Activated T-cell treated with anti-CD3 and anti-CD28 coated beads for 24 hours (primary cell): ENCODE measurements at regions not wholly inside any gene's neighbourhood (a gene's known extent, or its start where the extent isn't known, plus 50 kb on each side); places are given as distances from the start of the nearest gene placed in this dataset.
A peak's percentile ranks its signal among the peaks of the same experiment; 100 is the strongest.
"Not testable (repeated sequence)": the region's sequence is repeated elsewhere in the genome, so short reads cannot be mapped to it uniquely, and the experiment has no call there.

Experiments used
- DNase-seq: peaks from one replicate; pipeline ENCODE4 v3.0.0-alpha.2; 2020; ENCODE audit warnings: low read depth

DNA sequence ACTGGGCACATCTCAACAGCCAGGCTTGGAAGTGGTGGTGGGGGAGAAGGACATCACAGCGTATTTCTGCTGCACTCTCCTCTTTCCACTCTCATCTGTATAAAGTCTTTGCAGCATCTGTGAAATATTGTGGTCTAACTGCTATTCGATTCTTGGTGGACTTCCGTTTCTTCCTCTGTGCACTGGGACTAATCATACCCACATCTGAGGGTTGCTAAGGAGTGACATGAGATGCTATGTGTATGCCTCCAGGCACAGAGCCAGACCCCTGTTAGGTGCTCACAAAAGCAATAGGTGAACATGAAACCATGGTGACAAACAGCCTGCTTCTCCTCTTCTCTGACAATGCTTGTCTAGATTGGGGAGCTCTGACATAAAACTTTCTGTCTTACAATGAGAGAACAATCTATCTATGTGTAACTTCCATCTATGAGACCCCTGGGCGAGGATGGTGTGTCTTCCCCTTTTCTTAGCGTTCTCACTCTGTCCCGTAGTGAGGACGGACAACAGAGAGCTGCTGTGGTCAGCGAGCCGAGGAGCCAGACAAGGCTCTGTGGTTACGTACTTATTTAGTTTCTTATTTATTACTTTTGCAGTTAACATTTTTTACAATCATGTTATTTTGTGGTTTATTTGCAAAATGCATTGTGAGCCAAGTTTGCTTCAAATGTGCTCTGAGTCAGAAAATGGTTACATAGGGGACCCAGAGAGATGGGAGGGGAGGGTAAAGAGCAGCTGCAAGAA is 196.7 kb upstream of the TPRG1 start:
- no peak for DNase-seq

DNA sequence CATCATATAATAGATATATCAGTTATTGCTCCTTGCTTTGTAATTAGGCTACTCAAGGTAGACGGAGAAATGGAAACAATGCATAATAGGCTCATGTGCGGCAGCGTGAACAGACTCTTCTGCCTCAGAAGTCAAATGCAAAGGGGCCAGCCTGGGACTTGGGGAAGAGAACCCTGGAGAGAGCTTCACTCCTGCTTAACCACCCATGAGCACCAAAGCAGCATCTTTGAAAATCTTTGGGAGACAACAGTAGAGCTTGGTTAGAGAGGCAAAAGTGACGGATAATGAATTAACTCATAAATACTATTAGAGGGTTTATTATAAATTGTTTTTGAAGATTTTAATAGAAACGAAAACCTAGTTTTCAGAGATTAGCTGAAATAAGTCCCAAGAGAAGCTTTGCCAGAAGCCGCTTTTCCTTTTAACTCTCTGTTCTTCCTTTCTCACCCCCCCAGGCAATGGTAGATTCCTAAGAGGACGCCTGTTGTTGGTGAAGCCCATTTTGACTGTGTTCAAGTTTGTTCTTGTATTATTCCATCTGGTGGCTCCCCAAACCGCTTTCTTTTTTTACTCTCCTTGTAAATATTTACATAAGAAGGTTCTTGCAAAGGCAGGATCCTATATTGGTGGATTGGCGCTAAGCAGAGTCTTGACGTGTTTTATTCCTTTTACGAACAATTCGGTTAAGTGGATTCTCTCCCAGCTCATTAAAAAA is 196.0 kb upstream of the TPRG1 start:
- DNase-seq = no peak

DNA sequence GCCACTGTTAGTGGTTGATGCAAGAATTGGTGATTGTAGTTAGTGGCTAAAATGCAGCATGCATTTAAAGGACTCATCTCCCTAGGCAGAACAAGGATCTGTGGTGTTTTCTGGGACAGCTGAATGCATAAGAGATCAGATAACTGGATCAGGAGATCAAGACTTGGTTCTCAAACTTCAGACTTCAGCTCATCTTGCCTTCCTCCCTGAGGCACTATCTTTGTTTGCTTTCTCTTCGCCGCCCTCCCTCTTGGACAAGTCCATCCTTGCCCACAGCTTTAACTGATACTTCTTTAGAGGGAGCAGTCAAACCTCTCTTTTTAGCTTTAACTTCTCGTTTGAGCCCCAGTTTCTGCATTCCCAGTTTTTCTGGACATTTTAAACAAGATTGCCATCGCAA is 195.4 kb upstream of the TPRG1 start:
- no peak for DNase-seq

DNA sequence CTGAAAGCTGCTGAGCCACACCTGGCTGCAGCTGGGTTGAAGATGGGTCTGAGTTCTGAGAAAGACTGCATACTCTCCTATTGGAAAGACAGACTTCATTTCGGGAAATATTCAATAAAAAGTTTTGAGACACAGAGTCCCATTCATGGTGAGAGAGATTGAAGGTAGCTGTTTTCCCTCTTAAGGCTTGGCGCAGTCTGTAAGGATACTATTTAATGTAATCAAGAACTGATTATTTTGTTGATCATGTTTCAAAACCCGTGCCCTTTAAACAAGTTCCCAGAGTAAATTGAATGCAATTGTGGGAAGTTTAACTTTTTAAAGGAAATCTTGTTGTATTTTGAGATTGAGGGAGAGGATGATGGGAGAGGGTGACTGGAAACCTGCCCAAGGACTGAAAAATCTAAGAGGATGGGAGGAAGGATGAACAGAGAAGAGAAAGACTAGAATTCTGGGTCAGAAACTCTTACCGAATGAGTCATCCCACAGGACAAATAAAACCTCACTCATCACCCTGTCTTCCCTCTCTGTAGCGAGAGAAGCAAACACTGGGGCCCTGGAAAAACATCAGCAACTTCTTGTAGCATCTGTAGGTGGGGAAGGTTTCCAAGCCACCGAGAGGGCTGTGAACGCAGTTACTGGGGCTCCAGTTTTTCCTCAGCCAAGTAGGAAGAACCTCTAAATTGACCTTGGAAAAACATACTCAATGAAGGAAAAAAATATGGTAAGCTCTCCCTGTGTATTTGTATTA is 193.2 kb upstream of the TPRG1 start:
- no peak for DNase-seq

DNA sequence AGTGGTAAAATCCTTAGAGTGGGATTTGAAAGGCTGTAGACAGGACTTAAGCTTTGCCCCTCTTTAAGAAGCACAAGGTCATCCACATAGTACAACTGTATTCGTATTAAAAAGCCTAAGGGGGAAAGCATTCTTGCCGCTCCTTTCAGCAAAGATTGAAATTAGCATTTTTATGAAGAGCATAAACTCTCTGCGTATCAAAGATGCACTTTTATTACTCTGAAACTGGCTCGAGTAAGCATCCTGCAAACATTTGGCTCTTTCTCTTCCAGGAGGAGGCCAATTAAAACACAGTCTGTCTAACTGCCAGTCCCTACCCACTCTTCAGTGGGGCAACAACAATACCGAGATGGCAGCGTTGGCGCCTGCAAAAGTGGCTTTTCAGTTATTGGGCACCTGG is 192.5 kb upstream of the TPRG1 start:
- DNase-seq = no peak

DNA sequence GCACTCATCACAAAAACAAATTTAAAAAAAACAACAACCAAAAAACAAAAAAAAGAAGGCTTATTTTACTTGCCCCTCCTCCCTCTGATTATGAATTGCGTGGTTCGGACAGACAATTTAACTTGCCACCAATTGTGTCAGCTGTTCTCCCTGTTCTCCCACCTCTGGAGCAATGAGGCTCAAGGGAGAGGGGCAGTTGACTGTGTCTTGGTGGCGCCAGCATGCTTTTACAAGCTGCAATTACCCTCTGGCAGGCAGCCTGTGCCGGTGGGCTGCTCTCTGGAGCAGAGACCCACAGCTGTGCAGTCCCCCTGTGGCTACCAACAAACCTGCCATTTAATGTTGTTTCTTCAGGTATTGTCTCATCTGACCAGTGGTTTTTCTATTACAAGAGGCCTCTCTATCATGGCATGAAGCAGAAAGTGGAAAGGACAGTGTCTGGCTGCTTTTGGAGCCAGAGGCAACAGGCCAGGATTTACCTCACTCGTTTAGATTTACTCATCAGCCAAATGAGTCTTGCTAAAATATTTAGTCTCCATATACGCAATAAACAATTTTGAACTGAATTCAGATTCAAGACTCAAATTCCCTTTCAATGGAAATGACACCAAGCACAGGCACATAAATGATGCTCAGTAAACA is 192.0 kb upstream of the TPRG1 start:
- DNase-seq = no peak

DNA sequence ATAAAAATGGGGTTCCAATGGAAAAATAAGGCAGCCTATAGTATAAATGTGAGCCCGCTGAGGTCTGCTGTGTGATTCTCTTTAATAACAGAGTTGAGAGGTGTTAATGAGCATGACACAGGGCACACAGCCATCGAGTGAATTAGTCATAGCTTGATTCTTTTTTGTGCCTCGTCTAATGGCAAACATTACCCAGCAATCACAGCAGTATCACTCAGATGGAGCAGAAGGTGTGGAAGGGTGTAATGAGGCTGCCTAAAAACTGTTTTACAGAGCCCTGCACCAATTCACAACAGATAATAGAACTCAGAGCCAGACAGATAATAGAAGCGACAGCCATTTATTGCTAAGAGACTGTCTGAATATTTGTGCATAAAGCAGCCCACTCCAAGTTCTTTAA is 178.6 kb upstream of the TPRG1 start:
- DNase-seq = no peak

DNA sequence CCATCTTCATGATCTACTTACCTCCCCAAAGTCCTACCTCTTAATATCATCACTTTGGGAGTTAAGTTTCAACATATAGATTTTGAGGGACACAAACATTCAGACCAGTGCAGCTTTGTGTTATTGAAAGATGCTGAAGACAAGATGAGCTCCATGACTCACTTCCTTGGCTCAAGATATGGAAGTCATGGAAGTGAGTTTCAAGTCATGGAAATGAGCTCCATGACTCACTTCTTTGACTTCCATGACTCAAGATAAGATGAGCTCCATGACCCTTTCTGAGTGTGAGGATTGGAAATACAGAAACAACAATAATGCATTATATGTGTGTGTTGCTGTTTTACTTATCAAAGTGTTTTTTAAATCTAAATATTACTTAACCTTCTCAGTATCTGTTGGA is 170.2 kb upstream of the TPRG1 start:
- DNase-seq = no peak

DNA sequence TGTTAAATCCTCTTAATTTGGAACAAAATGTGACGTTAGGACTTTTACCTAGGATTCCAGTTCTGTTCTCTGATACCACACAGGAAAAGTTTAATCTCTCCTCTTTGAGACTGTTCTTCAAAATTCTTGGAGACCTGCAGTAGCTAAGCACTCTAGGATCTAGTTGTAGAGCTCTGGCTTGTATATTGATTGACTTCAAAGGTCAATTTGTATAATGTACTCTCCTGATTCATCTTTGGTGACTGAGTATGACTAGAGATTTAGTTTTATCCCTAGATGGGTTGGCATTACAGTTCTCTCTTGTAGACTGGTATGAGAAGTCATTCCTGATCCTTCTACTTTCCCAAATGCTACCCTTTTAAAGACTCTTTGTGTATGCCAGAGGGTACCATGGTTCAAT is 168.4 kb upstream of the TPRG1 start:
- no peak for DNase-seq

DNA sequence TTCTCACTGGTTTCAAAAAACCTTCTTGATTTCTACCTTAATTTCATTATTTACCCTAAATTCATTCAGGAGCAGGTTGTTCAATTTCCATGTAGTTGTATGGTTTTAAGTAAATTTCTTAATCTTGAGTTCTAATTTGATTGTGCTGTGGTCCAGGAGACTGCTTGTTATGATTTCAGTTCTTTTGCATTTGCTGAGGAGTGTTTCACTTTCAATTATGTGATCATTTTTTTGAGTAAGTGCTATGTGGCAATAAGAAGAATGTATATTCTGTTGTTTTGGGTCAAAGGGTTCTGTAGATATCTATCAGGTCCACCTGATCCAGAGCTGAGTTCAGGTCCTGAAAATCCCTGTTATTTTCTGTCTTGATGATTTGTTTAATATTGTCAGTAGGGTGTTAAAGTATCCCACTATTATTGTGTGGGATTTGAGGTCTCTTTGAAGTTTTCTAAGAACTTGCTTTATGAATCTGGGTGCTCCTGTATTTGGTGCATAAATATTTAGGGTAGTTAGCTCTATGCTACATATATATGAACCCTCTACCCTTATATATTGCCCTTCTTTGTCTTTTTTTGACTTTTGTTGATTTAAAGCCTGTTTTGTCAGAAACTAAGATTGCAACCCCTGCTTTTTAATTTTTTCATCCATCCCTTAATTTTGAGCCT is 158.4 kb upstream of the TPRG1 start:
- DNase-seq = no peak

DNA sequence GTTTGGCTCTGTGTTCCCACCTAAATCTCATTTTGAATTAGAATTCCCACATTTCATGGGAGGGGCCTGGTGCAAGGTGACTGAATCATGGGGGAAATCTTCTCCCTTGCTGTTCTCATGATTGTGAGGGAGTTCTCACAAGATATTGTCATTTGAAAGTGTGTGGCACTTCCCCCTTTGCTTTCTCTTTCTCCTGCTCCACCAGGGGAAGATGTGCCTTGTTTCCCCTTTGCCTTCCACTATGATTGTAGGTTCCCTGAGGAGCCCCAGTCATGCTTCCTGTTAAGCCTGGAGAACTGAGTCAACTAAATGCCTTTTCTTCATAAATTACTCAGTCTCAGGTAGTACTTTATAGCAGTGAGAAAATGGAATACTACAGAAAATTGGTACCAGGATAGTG is 157.2 kb upstream of the TPRG1 start:
- DNase-seq = no peak

DNA sequence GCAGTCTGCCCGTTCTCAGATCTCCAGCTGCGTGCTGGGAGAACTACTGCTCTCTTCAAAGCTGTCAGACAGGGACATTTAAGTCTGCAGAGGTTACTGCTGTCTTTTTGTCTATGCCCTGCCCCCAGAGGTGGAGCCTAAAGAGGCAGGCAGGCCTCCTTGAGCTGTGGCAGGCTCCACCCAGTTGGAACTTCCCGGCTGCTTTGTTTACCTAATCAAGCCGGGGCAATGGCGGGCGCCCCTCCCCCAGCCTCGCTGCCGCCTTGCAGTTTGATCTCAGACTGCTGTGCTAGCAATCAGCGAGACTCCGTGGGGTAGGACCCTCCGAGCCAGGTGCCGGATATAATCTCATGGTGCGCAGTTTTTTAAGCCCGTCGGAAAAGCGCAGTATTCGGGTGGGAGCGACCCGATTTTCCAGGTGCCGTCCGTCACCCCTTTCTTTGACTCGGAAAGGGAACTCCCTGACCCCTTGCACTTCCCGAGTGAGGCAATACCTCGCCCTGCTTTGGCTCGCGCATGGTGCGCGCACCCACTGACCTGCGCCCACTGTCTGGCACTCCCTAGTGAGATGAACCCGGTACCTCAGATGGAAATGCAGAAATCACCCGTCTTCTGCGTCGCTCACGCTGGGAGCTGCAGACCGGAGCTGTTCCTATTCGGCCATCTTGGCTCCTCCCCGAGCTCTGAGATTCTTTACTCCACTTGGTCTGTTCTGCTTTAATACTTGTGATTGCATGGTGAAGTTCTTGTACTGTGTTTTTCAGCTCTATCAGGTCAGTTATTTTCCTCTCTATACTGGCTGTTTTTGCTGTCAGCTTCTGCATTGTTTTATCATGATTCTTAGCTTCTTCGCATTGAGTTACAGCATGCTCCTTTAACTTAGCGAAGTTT is 148.9 kb upstream of the TPRG1 start:
- DNase-seq = not testable (repeated sequence)

DNA sequence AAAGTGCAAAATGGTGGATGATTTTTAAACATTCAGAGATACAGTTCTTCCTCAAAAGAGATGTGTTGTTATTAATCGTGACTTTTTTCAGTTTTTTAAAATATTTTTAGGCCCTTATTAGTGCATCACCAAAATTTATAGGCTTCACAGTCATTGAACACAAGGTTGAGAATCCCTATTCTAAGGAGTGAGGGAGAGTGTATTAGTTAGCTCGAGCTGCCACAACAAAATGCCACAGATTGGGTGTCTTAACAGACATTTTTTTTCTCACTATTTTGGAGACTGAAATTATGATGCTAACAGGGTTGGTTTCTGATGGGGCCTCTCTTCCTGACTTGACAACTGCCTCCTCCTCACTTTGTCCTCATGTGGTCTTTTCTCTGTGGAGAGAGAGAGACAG is 145.9 kb upstream of the TPRG1 start:
- no peak for DNase-seq

DNA sequence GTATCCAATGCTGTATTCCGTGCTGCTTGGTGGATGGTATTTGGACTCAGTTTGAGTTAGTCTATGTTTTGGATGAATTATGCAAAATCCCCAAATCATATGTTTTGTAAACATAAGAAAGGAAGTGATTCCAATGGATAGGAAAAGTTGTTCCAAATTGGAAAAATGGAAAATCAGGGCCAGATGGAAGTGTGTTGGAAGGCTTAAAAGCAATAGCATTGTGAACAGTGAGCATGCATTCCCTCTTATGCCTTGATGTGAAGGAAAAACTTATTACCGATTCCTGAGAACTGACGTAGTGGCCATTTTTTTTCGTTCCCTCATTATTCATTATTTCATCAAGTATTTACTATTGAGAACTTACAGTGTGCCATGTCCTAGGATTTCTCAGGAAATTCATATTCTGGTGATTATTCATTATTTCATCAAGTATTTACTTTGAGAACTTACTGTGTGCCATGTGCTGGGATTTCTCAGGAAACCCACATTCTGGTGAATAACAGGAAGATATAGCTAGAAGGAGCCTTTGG is 144.1 kb upstream of the TPRG1 start:
- no peak for DNase-seq

DNA sequence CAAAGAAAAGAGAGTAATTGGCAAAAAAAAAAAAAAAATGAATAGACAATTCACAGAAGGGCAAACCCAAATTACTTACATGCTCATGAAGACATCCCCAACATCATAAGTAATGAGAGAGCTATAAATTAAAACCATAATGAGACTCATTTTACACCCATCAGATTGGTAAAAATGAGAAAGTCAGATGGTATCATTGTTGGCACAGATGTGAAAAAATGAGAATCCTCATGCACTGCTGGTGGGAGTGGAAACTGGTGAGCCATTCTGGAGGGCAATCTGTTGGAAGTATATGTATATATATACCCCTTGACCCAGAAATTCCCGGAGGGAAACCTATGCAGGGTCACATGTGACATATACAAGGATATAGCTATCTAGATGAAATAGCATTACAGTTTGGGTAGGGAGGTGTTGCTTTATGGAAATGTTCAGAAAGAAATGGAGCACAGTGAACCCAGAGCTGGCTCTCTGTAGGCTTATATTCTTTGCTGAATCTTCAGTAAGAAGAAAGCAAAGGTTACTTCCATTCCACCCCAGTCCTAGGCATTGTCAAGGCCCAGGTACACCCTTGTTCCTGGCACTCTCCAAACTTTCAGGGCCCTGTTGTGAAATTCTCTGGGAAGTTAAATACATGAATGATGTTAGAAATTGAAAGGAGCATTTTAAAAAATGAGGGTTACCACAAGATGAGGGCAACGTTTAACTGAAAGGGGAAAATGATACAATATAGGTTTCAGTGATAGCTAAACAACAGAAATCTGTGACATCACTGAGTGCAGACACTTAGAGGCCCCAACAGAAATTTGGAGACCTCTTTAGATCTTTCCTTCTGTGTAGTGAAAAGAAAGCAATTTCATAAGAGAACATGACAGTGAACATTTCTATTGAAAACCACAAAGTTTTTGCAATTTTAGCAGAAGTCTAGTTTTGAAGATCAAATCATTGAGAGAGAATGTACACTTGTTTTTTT is 132.7 kb upstream of the TPRG1 start:
- DNase-seq = no peak

DNA sequence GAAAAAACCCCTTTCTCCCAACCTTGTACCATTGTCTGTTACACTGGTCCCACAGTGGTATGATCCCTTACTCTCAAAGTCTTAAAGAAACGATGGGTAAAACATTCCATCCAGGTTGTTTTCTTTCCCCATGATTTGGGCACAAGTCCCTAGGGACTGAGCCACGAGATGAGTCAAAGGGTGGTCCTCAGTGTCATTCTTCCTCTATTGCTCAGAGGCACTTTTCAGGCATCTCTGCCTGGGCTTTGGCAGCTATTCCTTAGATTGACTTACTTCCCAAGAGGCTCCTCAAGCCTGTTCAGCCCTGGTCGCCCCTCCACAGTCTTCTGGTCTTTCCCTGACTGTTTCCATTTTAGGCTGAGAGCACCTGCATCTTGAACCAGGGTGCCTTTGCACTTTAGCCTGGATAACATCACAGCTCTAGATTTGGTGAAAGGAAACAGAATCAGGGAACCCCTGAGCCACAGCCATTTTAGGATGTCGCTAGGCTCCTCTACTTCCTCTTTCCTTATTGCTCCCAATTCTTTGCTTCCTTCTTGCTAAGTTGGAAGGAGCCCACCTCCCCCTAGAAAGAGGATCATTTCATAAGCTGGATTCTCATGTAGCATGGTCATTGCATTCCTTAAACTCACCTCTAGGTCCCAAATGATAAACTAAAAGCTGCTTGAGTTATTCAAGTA is 131.0 kb upstream of the TPRG1 start:
- no peak for DNase-seq

DNA sequence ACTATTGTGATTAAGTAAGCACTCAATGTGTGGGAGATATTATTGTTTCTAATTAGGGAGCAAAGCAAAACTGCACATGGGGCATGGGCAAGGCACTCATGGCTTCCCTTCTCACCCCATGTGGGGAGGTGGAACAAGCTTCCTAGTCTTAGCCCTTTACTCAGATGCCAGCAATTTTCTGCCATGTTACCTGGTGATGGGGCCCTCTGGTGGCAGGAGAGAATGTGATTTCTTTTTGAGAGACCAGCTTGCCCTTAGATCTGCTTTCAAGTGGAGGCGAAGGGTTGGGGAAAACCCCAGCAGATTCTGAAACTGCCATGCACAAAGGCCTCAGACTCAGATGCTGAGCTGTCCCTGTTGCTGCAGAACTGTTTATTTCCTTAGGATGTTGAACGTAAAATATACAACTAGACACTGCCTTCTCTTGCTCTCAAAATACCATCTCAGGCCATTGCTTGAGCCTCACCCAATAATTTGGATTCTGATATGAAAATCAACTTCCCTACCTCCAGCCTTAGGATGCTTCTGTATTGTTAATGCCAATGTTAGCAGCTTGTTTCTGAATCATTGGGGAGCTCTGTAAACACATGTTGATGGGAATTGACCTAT is 130.2 kb upstream of the TPRG1 start:
- DNase-seq = peak; percentile 74

DNA sequence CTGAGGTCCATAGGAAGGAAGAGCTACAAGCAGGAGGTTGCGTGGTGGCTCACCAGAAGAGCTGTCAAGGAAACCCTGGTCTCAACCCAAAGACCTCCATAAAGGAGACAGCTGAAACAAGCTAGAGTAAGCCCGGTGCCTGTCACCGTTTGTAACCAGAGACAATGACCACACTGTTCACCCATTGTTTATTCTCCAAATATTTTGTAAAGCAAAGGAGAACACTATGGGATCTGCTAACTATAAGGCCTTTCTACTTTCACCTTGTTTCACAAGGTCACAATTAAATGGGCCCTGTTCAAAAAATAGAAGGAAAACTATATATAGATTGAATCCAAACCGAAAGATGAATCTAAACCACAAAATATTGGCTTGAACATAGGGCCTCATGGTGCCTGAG is 128.9 kb upstream of the TPRG1 start:
- no peak for DNase-seq
